AG10803 (cell line): ENCODE measurements at regions not wholly inside any gene's neighbourhood (a gene's known extent, or its start where the extent isn't known, plus 50 kb on each side); places are given as distances from the start of the nearest gene placed in this dataset.
"Not testable (repeated sequence)": the region's sequence is repeated elsewhere in the genome, so short reads cannot be mapped to it uniquely, and the experiment has no call there.

ENCODE experiments used
- DNase-seq: peaks from one replicate; pipeline ENCODE4 v3.0.0; 2010; ENCODE audit warnings: low read depth
- H3K4me3 ChIP-seq: 2 replicates; pipeline ENCODE4 v1.5.1; 2011; ENCODE audit warnings: mild to moderate bottlenecking, low read length, control low read depth
- TF ChIP-seq, protein P1 (sequence below): conservative IDR thresholded peaks from 2 replicates; pipeline ENCODE4 v1.5.1; 2011; ENCODE audit warnings: mild to moderate bottlenecking, low read length, control low read depth, inconsistent platforms

- no peak for DNase-seq
- H3K4me3 ChIP-seq, result no peak overlapping the region
- TF ChIP-seq, protein P1, sequence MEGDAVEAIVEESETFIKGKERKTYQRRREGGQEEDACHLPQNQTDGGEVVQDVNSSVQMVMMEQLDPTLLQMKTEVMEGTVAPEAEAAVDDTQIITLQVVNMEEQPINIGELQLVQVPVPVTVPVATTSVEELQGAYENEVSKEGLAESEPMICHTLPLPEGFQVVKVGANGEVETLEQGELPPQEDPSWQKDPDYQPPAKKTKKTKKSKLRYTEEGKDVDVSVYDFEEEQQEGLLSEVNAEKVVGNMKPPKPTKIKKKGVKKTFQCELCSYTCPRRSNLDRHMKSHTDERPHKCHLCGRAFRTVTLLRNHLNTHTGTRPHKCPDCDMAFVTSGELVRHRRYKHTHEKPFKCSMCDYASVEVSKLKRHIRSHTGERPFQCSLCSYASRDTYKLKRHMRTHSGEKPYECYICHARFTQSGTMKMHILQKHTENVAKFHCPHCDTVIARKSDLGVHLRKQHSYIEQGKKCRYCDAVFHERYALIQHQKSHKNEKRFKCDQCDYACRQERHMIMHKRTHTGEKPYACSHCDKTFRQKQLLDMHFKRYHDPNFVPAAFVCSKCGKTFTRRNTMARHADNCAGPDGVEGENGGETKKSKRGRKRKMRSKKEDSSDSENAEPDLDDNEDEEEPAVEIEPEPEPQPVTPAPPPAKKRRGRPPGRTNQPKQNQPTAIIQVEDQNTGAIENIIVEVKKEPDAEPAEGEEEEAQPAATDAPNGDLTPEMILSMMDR, result no peak
Observed at GRCh38 chr1:102821707-102822106, 286.6 kb downstream of the COL11A1 start.

DNA sequence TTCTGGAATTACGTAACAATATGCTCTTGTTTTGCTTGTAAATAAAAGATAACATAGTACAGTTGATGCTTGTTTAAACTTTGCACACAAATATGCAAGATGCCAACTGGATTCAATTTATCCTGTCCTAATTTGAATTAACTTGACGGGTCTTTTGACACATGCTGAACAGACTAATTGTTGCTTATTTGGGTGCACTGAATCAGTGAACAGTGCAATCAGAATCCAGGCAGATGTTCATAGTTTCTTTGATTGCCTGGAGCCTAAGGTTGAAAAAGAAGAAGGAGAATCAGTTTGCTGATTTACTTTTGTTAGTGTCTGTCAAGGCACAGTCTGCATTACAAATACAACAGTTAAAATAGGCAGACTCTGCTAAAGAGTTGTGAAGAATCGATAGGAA lies 307.9 kb downstream of the COL11A1 start:
- no peak for DNase-seq
- TF ChIP-seq, protein P1, result no peak

GRCh38 chr1:102799496-102799895 lies 308.8 kb downstream of the COL11A1 start:
- TF ChIP-seq, protein P1, result no peak
- DNase-seq, result no peak
- H3K4me3 ChIP-seq, result no peak overlapping the region

More for the DNA sequence above, 307.9 kb downstream of the COL11A1 start:
- H3K4me3 ChIP-seq, result no peak overlapping the region

DNA sequence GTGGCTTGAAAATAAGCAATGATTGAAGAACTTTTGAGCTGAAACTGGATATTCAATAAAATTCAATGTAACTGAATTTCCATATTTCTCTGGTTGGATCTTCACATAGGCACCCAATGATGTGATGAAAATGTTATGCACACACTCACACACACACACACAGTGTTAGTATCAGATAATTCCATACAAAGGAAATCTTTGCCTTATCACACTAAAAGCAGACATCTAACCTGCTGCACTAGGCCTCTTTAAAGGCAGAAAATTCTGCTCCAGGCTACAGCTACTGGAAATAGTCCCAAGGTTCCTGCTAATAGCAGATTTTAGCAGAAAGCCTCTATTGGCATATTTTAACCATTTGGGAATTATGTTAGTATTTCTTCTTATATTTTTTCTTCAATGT lies 309.6 kb downstream of the COL11A1 start:
- no peak overlapping the region for H3K4me3 ChIP-seq
- TF ChIP-seq, protein P1, result no peak
- no peak for DNase-seq

- TF ChIP-seq, protein P1, result no peak
- no peak overlapping the region for H3K4me3 ChIP-seq
- DNase-seq, result no peak
Observed at GRCh38 chr1:102796429-102796828, 311.9 kb downstream of the COL11A1 start.

DNA sequence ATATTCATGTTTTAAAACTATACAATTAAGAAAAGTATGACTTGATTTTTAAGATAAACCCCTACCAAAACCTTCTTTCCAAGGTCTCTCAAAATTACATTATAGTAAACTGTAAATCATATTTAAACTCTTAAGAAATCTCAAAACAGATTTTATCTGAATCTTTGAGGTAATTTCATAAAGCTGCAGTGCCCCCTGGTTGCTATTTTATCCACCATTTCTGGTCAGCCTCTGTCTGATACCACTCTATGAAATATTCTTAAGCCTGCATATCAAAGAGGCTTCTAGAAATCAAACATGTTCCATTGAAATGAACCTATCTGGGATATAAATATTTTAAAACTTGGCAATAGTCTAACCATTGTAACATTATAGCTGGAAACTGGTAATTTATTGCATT lies 317.3 kb downstream of the COL11A1 start:
- TF ChIP-seq, protein P1, result no peak
- H3K4me3 ChIP-seq, result no peak overlapping the region
- no peak for DNase-seq

DNA sequence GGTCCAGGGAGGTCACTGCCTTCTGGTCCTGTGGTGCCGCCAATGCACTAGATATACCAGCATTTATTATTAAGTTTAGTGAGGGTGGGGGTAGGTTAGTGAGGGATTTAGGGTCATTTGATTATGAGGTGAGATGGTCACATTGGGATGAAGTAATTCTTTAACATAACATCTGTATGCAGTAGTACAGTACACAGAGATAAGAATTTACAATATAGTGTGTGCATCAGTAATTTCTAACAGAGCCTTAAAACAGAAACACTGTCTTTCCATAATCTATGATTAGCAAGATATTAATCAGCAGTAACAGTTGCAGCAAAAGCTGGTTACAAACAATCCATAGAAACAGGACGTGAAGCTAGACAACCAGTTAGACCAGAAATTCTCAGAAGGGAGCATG lies 318.4 kb downstream of the COL11A1 start:
- DNase-seq, H3K4me3 ChIP-seq: not testable (repeated sequence)

DNA sequence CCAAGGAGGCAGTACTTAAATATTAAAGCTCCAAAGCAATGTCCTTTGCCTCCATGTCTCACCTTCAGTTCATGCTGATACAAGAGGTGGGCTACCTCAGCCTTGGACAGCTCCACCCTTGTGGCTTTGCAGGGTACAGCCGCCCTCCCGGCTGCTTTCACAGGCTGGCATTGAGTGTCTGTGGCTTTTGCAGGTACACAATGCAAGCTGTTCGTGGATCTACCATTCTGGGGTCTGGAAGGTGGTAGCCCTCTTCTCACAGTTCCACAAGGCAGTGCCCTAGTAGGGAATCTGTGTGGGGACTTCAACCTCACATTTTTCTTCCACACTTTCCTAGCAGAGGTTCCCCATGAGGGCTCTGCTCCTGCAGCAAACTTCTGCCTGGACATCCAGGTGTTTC lies 324.8 kb downstream of the COL11A1 start:
- H3K4me3 ChIP-seq, result no peak overlapping the region
- TF ChIP-seq, protein P1, result no peak
- DNase-seq, result no peak
